H1 (cell line): ENCODE measurements at regions not wholly inside any gene's neighbourhood (a gene's known extent, or its start where the extent isn't known, plus 50 kb on each side); places are given as distances from the start of the nearest gene placed in this dataset.

Experiments
- BRCA1 ChIP-seq: IDR thresholded peaks from 2 replicates; pipeline ENCODE4 v1.6.1; 2012; ENCODE audit warnings: low read depth, low read length, improper control_type of control experiment
- RFX5 ChIP-seq: IDR thresholded peaks from 2 replicates; pipeline ENCODE4 v1.6.1; 2011; ENCODE audit warnings: low read depth, low read length, improper control_type of control experiment, borderline replicate concordance
- SUZ12 ChIP-seq: fragments of 200-600 bp; sonication (generic); IDR thresholded peaks from 2 replicates; pipeline ENCODE4 v1.6.1; 2012; ENCODE audit warnings: mild to moderate bottlenecking, inconsistent platforms, low read length, moderate library complexity, mixed read lengths
- TAF7 ChIP-seq: optimal IDR thresholded peaks from 2 replicates; pipeline ENCODE3; 2011; ENCODE audit warnings: low read depth, mild to moderate bottlenecking, inconsistent platforms, low read length, moderate library complexity, borderline replicate concordance
- TF ChIP-seq, protein P1 (sequence below): IDR thresholded peaks from 2 replicates; pipeline ENCODE4 v1.6.1; 2011; ENCODE audit warnings: low read depth, mild to moderate bottlenecking, low read length; ENCODE audit not compliant: insufficient read depth

DNA sequence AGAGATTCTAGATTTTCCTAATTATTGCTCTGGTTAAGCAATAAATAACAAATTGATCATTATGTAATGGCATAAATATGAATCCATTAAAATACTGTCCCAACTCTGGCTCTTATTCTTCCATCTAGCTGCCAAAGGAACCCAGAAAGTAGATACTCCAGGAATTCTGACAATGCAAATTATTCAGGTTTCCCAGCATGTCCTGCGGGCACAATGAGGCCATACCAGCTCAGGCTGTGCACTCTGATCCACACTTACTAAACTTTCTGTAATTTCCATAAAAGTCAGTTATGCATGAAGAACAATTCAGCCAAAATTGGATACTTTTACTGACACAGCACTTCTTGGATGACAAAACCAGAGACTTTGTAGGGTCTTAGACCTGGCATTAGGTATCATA lies 576.3 kb downstream of the KCNH5 start (continued):
- TF ChIP-seq BRCA1 (no peak), TAF7 (no peak), RFX5 (no peak), SUZ12 (no peak)
- TF ChIP-seq, protein P1, sequence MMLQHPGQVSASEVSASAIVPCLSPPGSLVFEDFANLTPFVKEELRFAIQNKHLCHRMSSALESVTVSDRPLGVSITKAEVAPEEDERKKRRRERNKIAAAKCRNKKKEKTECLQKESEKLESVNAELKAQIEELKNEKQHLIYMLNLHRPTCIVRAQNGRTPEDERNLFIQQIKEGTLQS, result no peak
